Ectodermal cell (in vitro differentiated cells): ENCODE measurements at regions not wholly inside any gene's neighbourhood (a gene's known extent, or its start where the extent isn't known, plus 50 kb on each side); places are given as distances from the start of the nearest gene placed in this dataset.

Experiments used
- H3K27ac ChIP-seq: 2 replicates; pipeline ENCODE4 v1.7.0; 2013; ENCODE audit warnings: mild to moderate bottlenecking, low read depth, low read length; ENCODE audit not compliant: insufficient read depth, poor library complexity, severe bottlenecking
- H3K27me3 ChIP-seq: 2 replicates; pipeline ENCODE4 v1.7.0; 2013; ENCODE audit warnings: mild to moderate bottlenecking, low read length; ENCODE audit not compliant: insufficient read depth, control insufficient read depth, poor library complexity, severe bottlenecking
- H3K36me3 ChIP-seq: one replicate; pipeline ENCODE4 v1.7.0; 2013; ENCODE audit warnings: low read length; ENCODE audit not compliant: control insufficient read depth, insufficient read depth
- H3K4me1 ChIP-seq: one replicate; pipeline ENCODE4 v1.7.0; 2013; ENCODE audit warnings: low read length; ENCODE audit not compliant: control insufficient read depth, insufficient read depth
- H3K4me3 ChIP-seq: 2 replicates; pipeline ENCODE4 v1.7.0; 2013; ENCODE audit warnings: low read depth, low read length, control low read depth; ENCODE audit not compliant: insufficient read depth
- H3K9me3 ChIP-seq: 2 replicates; pipeline ENCODE4 v1.7.0; 2013; ENCODE audit warnings: mild to moderate bottlenecking, low read length, moderate library complexity; ENCODE audit not compliant: control insufficient read depth
- WGBS, 2 experiments: methylation state at CpG; one replicate each; pipeline ENCODE4 v1.1.7; 2013; ENCODE audit warnings: missing lambda C conversion rate in 2 of 2; 5-methylcytosine and 5-hydroxymethylcytosine counted together

- Histone ChIP-seq H3K4me3 (no peak overlapping the region), H3K27me3 (no peaks in the 10 kb centered on the region), H3K4me1 (no peaks in the 10 kb centered on the region), H3K9me3 (no peaks in the 10 kb centered on the region), H3K27ac (no peak overlapping the region), H3K36me3 (no peaks in the 10 kb centered on the region)
- WGBS, 2 experiments: 95 to 96% methylated on average over 4 of the region's 4 CpGs
Observed at GRCh38 chr20:4375881-4376280, 126.8 kb upstream of the ADRA1D start.

GRCh38 chr20:4373454-4373853, 124.4 kb upstream of the ADRA1D start:
- H3K27ac ChIP-seq: no peak overlapping the region
- no peaks in the 10 kb centered on the region for H3K9me3 ChIP-seq
- H3K36me3 ChIP-seq: no peaks in the 10 kb centered on the region
- no peak overlapping the region for H3K4me3 ChIP-seq
- no peaks in the 10 kb centered on the region for H3K4me1 ChIP-seq
- H3K27me3 ChIP-seq: no peaks in the 10 kb centered on the region
- WGBS, 2 experiments: 94 to 100% methylated on average over 1 of the region's 1 CpG

GRCh38 chr20:4371623-4372251, 122.7 kb upstream of the ADRA1D start:
- WGBS, 2 experiments: 97 to 99% methylated on average over 2 of the region's 2 CpGs
- no peak overlapping the region for H3K27ac ChIP-seq

GRCh38 chr20:4370851-4371250, 121.8 kb upstream of the ADRA1D start:
- Histone ChIP-seq H3K9me3 (no peaks in the 10 kb centered on the region), H3K27me3 (no peaks in the 10 kb centered on the region), H3K4me3 (no peak overlapping the region), H3K36me3 (no peaks in the 10 kb centered on the region), H3K27ac (no peak overlapping the region), H3K4me1 (no peaks in the 10 kb centered on the region)
- WGBS, 2 experiments: 90 to 93% methylated on average over 2 of the region's 2 CpGs

More at GRCh38 chr20:4371623-4372251, 122.7 kb upstream of the ADRA1D start:
- Histone ChIP-seq H3K9me3 (no peaks in the 10 kb centered on the region), H3K4me3 (no peak overlapping the region), H3K36me3 (no peaks in the 10 kb centered on the region), H3K4me1 (no peaks in the 10 kb centered on the region), H3K27me3 (no peaks in the 10 kb centered on the region)

DNA sequence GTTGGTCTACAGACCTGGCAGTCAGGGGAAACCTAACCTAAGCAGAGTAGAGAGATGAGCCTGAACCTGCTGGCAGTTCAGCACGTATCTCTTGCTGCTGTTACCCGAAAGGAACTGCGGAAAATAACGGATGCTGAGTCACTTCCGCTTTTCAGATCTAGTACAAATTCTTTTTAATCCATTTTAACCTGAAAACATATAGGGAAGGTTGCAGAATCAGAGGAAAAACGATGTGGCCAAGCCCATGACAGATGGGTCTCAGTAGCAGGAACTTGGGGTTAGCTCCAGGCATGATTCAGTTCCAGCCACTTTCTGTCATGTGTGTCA, 120.7 kb upstream of the ADRA1D start:
- no peak overlapping the region for H3K27ac ChIP-seq
- H3K36me3 ChIP-seq: no peaks in the 10 kb centered on the region
- no peaks in the 10 kb centered on the region for H3K4me1 ChIP-seq
- H3K27me3 ChIP-seq: no peaks in the 10 kb centered on the region
- H3K4me3 ChIP-seq: no peak overlapping the region
- H3K9me3 ChIP-seq: no peaks in the 10 kb centered on the region
- 95 to 96% methylated on average over 6 of the region's 6 CpGs for WGBS, 2 experiments

DNA sequence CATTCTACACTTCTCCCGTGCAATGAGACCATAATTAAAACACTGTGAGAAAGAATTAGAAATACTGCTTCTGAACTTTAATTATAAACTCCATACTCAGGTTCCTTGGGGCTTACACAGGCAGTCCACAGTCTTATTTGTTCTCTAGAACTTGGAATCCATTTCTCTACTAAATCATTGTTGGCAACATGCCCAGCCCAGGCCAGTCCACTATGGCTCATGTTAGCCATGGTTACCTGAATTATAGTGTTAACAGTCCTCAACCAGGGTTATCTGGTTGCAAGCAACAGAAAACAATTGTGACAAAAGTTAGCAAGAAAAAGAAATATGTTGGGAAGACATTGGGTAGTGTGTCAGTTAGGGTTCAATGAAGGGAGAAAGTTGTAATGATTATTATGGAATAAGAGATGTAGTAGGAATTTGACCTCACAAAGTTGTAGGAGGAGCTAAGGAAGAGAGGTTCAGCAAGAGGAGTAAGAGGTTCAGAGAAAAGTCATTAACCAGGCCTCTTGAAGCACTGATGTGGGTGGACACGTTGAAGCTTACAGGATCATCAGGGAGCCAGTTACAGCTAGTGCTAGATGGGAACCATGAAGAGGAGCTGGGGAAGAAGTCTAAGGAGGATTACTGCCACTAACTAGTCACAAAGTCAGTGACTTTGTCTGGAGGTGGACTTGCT, 120.2 kb upstream of the ADRA1D start:
- 89 to 91% methylated on average over 2 of the region's 2 CpGs for WGBS, 2 experiments
- Histone ChIP-seq H3K4me1 (no peaks in the 10 kb centered on the region), H3K9me3 (no peaks in the 10 kb centered on the region), H3K36me3 (no peaks in the 10 kb centered on the region), H3K27me3 (no peaks in the 10 kb centered on the region), H3K4me3 (no peak overlapping the region), H3K27ac (no peak overlapping the region)

DNA sequence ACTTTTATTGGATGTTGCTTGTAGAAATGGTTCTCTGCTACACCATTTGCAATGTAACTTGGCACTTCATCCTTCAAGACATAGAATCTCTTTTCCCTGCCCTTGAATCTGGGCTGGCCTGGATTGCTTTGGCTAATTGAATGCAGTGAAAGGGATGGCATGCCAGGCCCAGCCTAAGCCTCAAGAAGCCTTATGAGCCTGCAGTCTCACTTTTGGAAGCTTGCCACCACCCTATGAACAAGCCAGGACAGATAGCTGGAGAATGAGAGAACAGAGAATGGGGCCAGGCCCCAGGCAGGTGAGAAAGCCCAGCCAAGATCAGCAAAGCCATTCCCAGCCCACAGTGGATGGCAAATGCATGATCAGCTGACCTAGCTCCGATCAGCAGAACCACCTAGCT, 117.0 kb upstream of the ADRA1D start:
- no peaks in the 10 kb centered on the region for H3K9me3 ChIP-seq
- H3K27ac ChIP-seq: no peak overlapping the region
- WGBS, 2 experiments: 94 to 95% methylated on average over 1 of the region's 1 CpG
- no peak overlapping the region for H3K4me3 ChIP-seq
- H3K27me3 ChIP-seq: no peaks in the 10 kb centered on the region
- H3K4me1 ChIP-seq: no peaks in the 10 kb centered on the region
- H3K36me3 ChIP-seq: no peaks in the 10 kb centered on the region

- Histone ChIP-seq H3K27me3 (no peaks in the 10 kb centered on the region), H3K27ac (no peak overlapping the region), H3K4me1 (peaks cover 5% of the 10 kb centered on the region), H3K4me3 (no peak overlapping the region), H3K36me3 (no peaks in the 10 kb centered on the region), H3K9me3 (no peaks in the 10 kb centered on the region)
- 81 to 83% methylated on average over 6 of the region's 6 CpGs for WGBS, 2 experiments
Observed at GRCh38 chr20:4358552-4358951, 109.5 kb upstream of the ADRA1D start.

DNA sequence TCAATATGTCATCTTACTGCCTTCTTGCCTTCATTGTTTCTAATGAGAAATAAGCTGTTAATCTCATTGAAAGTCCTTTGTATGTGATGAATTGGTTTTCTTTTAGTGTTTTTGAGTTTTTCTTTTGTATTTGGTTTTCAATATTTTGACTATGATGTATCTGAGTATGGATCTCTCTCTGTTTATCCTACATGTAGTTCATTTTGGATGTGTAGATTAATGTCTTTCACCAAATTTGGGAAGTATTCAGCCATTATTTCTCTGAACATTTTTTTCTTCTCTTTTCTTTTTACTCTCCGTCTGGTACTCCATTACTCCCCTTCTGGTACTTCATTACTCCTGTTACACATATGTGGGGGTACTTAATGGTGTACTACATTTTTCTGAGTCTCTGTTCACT, 103.3 kb upstream of the ADRA1D start:
- no peaks in the 10 kb centered on the region for H3K36me3 ChIP-seq
- H3K9me3 ChIP-seq: no peaks in the 10 kb centered on the region
- H3K27me3 ChIP-seq: no peaks in the 10 kb centered on the region

DNA sequence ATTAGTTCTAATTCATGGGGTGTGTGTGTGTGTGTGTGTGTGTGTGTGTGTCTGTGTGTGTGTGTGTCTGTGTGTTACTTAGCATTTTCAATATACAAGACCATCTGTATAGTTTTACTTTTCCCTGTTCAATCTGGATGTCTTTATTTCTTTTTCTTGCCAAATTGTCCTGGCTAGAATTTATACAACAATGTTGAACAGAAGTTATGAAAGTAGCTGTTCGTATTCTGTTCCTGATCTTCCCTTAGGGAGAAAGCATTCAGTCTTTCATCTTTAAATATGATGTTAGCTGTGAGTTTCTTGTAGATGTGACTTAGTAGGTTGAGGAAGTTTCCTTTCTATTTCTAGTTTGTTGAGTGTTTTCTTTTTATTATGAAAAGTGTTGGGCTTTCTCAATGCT, 101.0 kb upstream of the ADRA1D start:
- H3K4me1 ChIP-seq: no peaks in the 10 kb centered on the region
- no peaks in the 10 kb centered on the region for H3K27me3 ChIP-seq
- no peaks in the 10 kb centered on the region for H3K9me3 ChIP-seq
- no peak overlapping the region for H3K4me3 ChIP-seq
- H3K36me3 ChIP-seq: no peaks in the 10 kb centered on the region
- WGBS, 2 experiments: 93 to 100% methylated on average over 1 of the region's 1 CpG
- H3K27ac ChIP-seq: no peak overlapping the region

More for the DNA sequence above, 103.3 kb upstream of the ADRA1D start:
- no peaks in the 10 kb centered on the region for H3K4me1 ChIP-seq
- 80 to 100% methylated on average over 1 of the region's 1 CpG for WGBS, 2 experiments
- no peak overlapping the region for H3K27ac ChIP-seq
- no peak overlapping the region for H3K4me3 ChIP-seq
